ENCODE measurements at regions not wholly inside any gene's neighbourhood (a gene's known extent, or its start where the extent isn't known, plus 50 kb on each side); places are given as distances from the start of the nearest gene placed in this dataset.
"Not testable (repeated sequence)": the region's sequence is repeated elsewhere in the genome, so short reads cannot be mapped to it uniquely, and the experiment has no call there.

- Histone ChIP-seq H4K91ac (ENCODE audit: low read depth, low read length) (no peak overlapping the region), H3K9ac (ENCODE audit: low read length) (no peak overlapping the region), H4K8ac (ENCODE audit: low read depth, low read length) (no peak overlapping the region), H3K27me3 (ENCODE audit: insufficient read depth, low read length) (no peaks in the 10 kb centered on the region), H2AK5ac (ENCODE audit: low read length) (no peak overlapping the region), H3K79me2 (ENCODE audit: control insufficient read depth, insufficient read depth, low read length, poor library complexity) (no peaks in the 10 kb centered on the region), H3K18ac (ENCODE audit: low read length) (no peak overlapping the region), H2BK12ac (ENCODE audit: low read length) (no peak overlapping the region), H3K27ac (ENCODE audit: low read depth, low read length) (no peak overlapping the region), H2BK120ac (ENCODE audit: insufficient read depth, low read length, poor library complexity) (no peak overlapping the region), H3K4ac (ENCODE audit: low read depth, low read length) (no peak overlapping the region), H3K14ac (ENCODE audit: low read length) (no peak overlapping the region), H3K4me3 (ENCODE audit: low read depth, low read length) (no peak overlapping the region), H3K36me3 (ENCODE audit: control insufficient read depth in 1 of 2, insufficient read depth in 2 of 2, low read length in 2 of 2) (no peaks in the 10 kb centered on the region), H3K79me1 (ENCODE audit: low read length) (no peaks in the 10 kb centered on the region), H4K12ac (ENCODE audit: low read depth, low read length) (no peak overlapping the region), H3K9me3 (ENCODE audit: insufficient read depth, low read depth, low read length) (peaks cover 3% of the 10 kb centered on the region), H3K4me2 (ENCODE audit: low read length) (no peak overlapping the region), H2AFZ (ENCODE audit: insufficient read depth, low read length, poor library complexity) (no peak overlapping the region), H3K4me1 (ENCODE audit: control insufficient read depth in 1 of 2, insufficient read depth in 2 of 2, low read length in 2 of 2) (no peaks in the 10 kb centered on the region), H2BK5ac (ENCODE audit: low read depth, low read length, poor library complexity) (no peak overlapping the region), H3K23ac (ENCODE audit: low read length) (no peak overlapping the region)
- no peak for DNase-seq
Measured at GRCh38 chr17:71809537-71809936, 311.3 kb upstream of the SOX9 start.

GRCh38 chr17:71813861-71814260 is 307.0 kb upstream of the SOX9 start:
- H2AFZ ChIP-seq (ENCODE audit: insufficient read depth, low read length, poor library complexity); H4K12ac ChIP-seq (ENCODE audit: low read depth, low read length); H2BK120ac ChIP-seq (ENCODE audit: insufficient read depth, low read length, poor library complexity); DNase-seq; H4K8ac ChIP-seq (ENCODE audit: low read depth, low read length); H3K79me1 ChIP-seq (ENCODE audit: low read length); H3K9me3 ChIP-seq (ENCODE audit: insufficient read depth, low read depth, low read length); H3K79me2 ChIP-seq (ENCODE audit: control insufficient read depth, insufficient read depth, low read length, poor library complexity); H2AK5ac ChIP-seq (ENCODE audit: low read length); H3K9ac ChIP-seq (ENCODE audit: low read length); H3K23ac ChIP-seq (ENCODE audit: low read length); H3K36me3 ChIP-seq (ENCODE audit: control insufficient read depth in 1 of 2, insufficient read depth in 2 of 2, low read length in 2 of 2); H3K4me3 ChIP-seq (ENCODE audit: low read depth, low read length); H3K27ac ChIP-seq (ENCODE audit: low read depth, low read length); H3K18ac ChIP-seq (ENCODE audit: low read length); H3K27me3 ChIP-seq (ENCODE audit: insufficient read depth, low read length); H4K91ac ChIP-seq (ENCODE audit: low read depth, low read length); H3K4ac ChIP-seq (ENCODE audit: low read depth, low read length); H3K4me2 ChIP-seq (ENCODE audit: low read length); H3K4me1 ChIP-seq (ENCODE audit: control insufficient read depth in 1 of 2, insufficient read depth in 2 of 2, low read length in 2 of 2); H2BK12ac ChIP-seq (ENCODE audit: low read length); H2BK5ac ChIP-seq (ENCODE audit: low read depth, low read length, poor library complexity); H3K14ac ChIP-seq (ENCODE audit: low read length): not testable (repeated sequence)

- no peak overlapping the region for H4K8ac ChIP-seq (ENCODE audit: low read depth, low read length)
- H3K27ac ChIP-seq (ENCODE audit: low read depth, low read length) = no peak overlapping the region
- no peak overlapping the region for H2BK120ac ChIP-seq (ENCODE audit: insufficient read depth, low read length, poor library complexity)
- H2BK5ac ChIP-seq (ENCODE audit: low read depth, low read length, poor library complexity) = no peak overlapping the region
- no CpG with 5 or more reads among the region's 4 CpGs for WGBS (ENCODE audit: extremely low coverage, insufficient coverage, insufficient read length)
- H3K9me3 ChIP-seq (ENCODE audit: insufficient read depth, low read depth, low read length) = no peaks in the 10 kb centered on the region
- no peak overlapping the region for H3K4me2 ChIP-seq (ENCODE audit: low read length)
- no peak overlapping the region for H2BK12ac ChIP-seq (ENCODE audit: low read length)
- no peak overlapping the region for H2AFZ ChIP-seq (ENCODE audit: insufficient read depth, low read length, poor library complexity)
- H3K23ac ChIP-seq (ENCODE audit: low read length) = no peak overlapping the region
- no peak overlapping the region for H4K91ac ChIP-seq (ENCODE audit: low read depth, low read length)
- peaks cover 4% of the 10 kb centered on the region for H3K79me1 ChIP-seq (ENCODE audit: low read length)
- H3K27me3 ChIP-seq (ENCODE audit: insufficient read depth, low read length) = no peaks in the 10 kb centered on the region
- H3K4ac ChIP-seq (ENCODE audit: low read depth, low read length) = no peak overlapping the region
- H4K12ac ChIP-seq (ENCODE audit: low read depth, low read length) = no peak overlapping the region
- no peak overlapping the region for H3K4me3 ChIP-seq (ENCODE audit: low read depth, low read length)
- H3K79me2 ChIP-seq (ENCODE audit: control insufficient read depth, insufficient read depth, low read length, poor library complexity) = peaks cover under 1% of the 10 kb centered on the region
- H3K9ac ChIP-seq (ENCODE audit: low read length) = no peak overlapping the region
- H2AK5ac ChIP-seq (ENCODE audit: low read length) = no peak overlapping the region
- H3K14ac ChIP-seq (ENCODE audit: low read length) = no peak overlapping the region
- no peak overlapping the region for H3K18ac ChIP-seq (ENCODE audit: low read length)
- peaks cover 0 to 4% of the 10 kb centered on the region in 2 experiments for H3K4me1 ChIP-seq (ENCODE audit: control insufficient read depth in 1 of 2, insufficient read depth in 2 of 2, low read length in 2 of 2)
- H3K36me3 ChIP-seq (ENCODE audit: control insufficient read depth in 1 of 2, insufficient read depth in 2 of 2, low read length in 2 of 2) = no peaks in the 10 kb centered on the region
- DNase-seq = no peak
Measured at GRCh38 chr17:71821511-71821910, 299.3 kb upstream of the SOX9 start.

- no peak overlapping the region for H3K4me2 ChIP-seq (ENCODE audit: low read length)
- H3K18ac ChIP-seq (ENCODE audit: low read length) = no peak overlapping the region
- no peak overlapping the region for H2AFZ ChIP-seq (ENCODE audit: insufficient read depth, low read length, poor library complexity)
- H3K79me2 ChIP-seq (ENCODE audit: control insufficient read depth, insufficient read depth, low read length, poor library complexity) = peaks cover 2% of the 10 kb centered on the region
- no peak overlapping the region for H3K23ac ChIP-seq (ENCODE audit: low read length)
- WGBS (ENCODE audit: extremely low coverage, insufficient coverage, insufficient read length) = no CpG with 5 or more reads among the region's 4 CpGs
- no peak overlapping the region for H4K8ac ChIP-seq (ENCODE audit: low read depth, low read length)
- DNase-seq = no peak
- H3K14ac ChIP-seq (ENCODE audit: low read length) = no peak overlapping the region
- peak overlapping the region; percentile 63 for H2BK120ac ChIP-seq (ENCODE audit: insufficient read depth, low read length, poor library complexity)
- no peak overlapping the region for H3K4me3 ChIP-seq (ENCODE audit: low read depth, low read length)
- H2AK5ac ChIP-seq (ENCODE audit: low read length) = no peak overlapping the region
- H2BK12ac ChIP-seq (ENCODE audit: low read length) = no peak overlapping the region
- H3K79me1 ChIP-seq (ENCODE audit: low read length) = peaks cover 12% of the 10 kb centered on the region
- no peak overlapping the region for H3K4ac ChIP-seq (ENCODE audit: low read depth, low read length)
- no peaks in the 10 kb centered on the region for H3K27me3 ChIP-seq (ENCODE audit: insufficient read depth, low read length)
- H3K27ac ChIP-seq (ENCODE audit: low read depth, low read length) = peak overlapping the region; percentile 88
- no peaks in the 10 kb centered on the region for H3K9me3 ChIP-seq (ENCODE audit: insufficient read depth, low read depth, low read length)
- H4K91ac ChIP-seq (ENCODE audit: low read depth, low read length) = no peak overlapping the region
- H3K36me3 ChIP-seq (ENCODE audit: control insufficient read depth in 1 of 2, insufficient read depth in 2 of 2, low read length in 2 of 2) = peaks cover 0 to 2% of the 10 kb centered on the region in 2 experiments
- H3K4me1 ChIP-seq (ENCODE audit: control insufficient read depth in 1 of 2, insufficient read depth in 2 of 2, low read length in 2 of 2) = peaks cover 3 to 7% of the 10 kb centered on the region in 2 experiments
- no peak overlapping the region for H4K12ac ChIP-seq (ENCODE audit: low read depth, low read length)
- no peak overlapping the region for H3K9ac ChIP-seq (ENCODE audit: low read length)
- no peak overlapping the region for H2BK5ac ChIP-seq (ENCODE audit: low read depth, low read length, poor library complexity)
Measured at GRCh38 chr17:71824671-71825070, 296.1 kb upstream of the SOX9 start.
